Esophagus muscularis mucosa (tissue), 4 donors: ENCODE measurements at regions not wholly inside any gene's neighbourhood (a gene's known extent, or its start where the extent isn't known, plus 50 kb on each side); places are given as distances from the start of the nearest gene placed in this dataset.

Experiments used
- EP300 ChIP-seq: sonication (generic); formaldehyde crosslinking; IDR thresholded peaks from one replicate; pipeline ENCODE4 v1.6.1; 2017; ENCODE audit warnings: antibody characterized with exemption
- POLR2AphosphoS5 ChIP-seq, 2 donors: sonication (generic); formaldehyde crosslinking; IDR thresholded peaks; one replicate each; pipeline ENCODE4 v1.6.1; 2017; ENCODE audit warnings: antibody characterized with exemption in 2 of 2
- TF ChIP-seq, protein P1 (sequence below), 3 experiments: fragments of 200-600 bp in 2 of 3; fragments of 450-650 bp in 1 of 3; sonication (generic) in 2 of 3; IDR thresholded peaks; one replicate each; pipeline ENCODE4 v1.5.1; 2017 to 2019; ENCODE audit warnings: antibody characterized with exemption in 3 of 3, mild to moderate bottlenecking in 2 of 3, moderate library complexity in 1 of 3

- TF ChIP-seq POLR2AphosphoS5 (IDR thresholded peaks at IDR 0.05) (no peak), EP300 (no peak)
- TF ChIP-seq, protein P1, sequence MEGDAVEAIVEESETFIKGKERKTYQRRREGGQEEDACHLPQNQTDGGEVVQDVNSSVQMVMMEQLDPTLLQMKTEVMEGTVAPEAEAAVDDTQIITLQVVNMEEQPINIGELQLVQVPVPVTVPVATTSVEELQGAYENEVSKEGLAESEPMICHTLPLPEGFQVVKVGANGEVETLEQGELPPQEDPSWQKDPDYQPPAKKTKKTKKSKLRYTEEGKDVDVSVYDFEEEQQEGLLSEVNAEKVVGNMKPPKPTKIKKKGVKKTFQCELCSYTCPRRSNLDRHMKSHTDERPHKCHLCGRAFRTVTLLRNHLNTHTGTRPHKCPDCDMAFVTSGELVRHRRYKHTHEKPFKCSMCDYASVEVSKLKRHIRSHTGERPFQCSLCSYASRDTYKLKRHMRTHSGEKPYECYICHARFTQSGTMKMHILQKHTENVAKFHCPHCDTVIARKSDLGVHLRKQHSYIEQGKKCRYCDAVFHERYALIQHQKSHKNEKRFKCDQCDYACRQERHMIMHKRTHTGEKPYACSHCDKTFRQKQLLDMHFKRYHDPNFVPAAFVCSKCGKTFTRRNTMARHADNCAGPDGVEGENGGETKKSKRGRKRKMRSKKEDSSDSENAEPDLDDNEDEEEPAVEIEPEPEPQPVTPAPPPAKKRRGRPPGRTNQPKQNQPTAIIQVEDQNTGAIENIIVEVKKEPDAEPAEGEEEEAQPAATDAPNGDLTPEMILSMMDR (IDR thresholded peaks at IDR 0.05), result no peak
These were observed 350.1 kb upstream of the ATP2B1 start for GRCh38 chr12:90058704-90059103.
